GM18909 (cell line): ENCODE measurements at regions not wholly inside any gene's neighbourhood (a gene's known extent, or its start where the extent isn't known, plus 50 kb on each side); places are given as distances from the start of the nearest gene placed in this dataset.
"Not testable (repeated sequence)": the region's sequence is repeated elsewhere in the genome, so short reads cannot be mapped to it uniquely, and the experiment has no call there.

Source experiments
- ATAC-seq: cut with Tn5 transposase; IDR thresholded peaks from one replicate; pipeline ENCODE4 v1.9.1; 2021; ENCODE audit warnings: mild to moderate bottlenecking; ENCODE audit not compliant: unreplicated experiment, poor library complexity

- ATAC-seq: not testable (repeated sequence)
These were observed 76.6 kb upstream of the MON1B start for GRCh38 chr16:77114361-77114760.

- ATAC-seq: no peak
These were observed 74.1 kb upstream of the MON1B start for GRCh38 chr16:77116856-77117255.

- no peak for ATAC-seq
These were observed 73.3 kb upstream of the MON1B start for GRCh38 chr16:77117707-77118106.

- ATAC-seq: no peak
These were observed 59.6 kb upstream of the MON1B start for GRCh38 chr16:77131398-77131797.

- ATAC-seq: no peak
These were observed 58.9 kb upstream of the MON1B start for GRCh38 chr16:77132051-77132618.

- ATAC-seq: no peak
These were observed 57.3 kb upstream of the MON1B start for GRCh38 chr16:77133706-77134105.

GRCh38 chr16:77137045-77137444, 53.9 kb upstream of the MON1B start:
- no peak for ATAC-seq
